SU-DHL-6 (cell line): ENCODE measurements at regions not wholly inside any gene's neighbourhood (a gene's known extent, or its start where the extent isn't known, plus 50 kb on each side); places are given as distances from the start of the nearest gene placed in this dataset.

Experiments
- H2AFZ ChIP-seq: fragments of 200-600 bp; sonication (generic); 2 replicates; pipeline ENCODE4 v1.6.1; 2014; ENCODE audit warnings: low read depth, mild to moderate bottlenecking, moderate library complexity, mixed read lengths, antibody characterized with exemption, low read length; ENCODE audit not compliant: severe bottlenecking
- H3F3A ChIP-seq: fragments of 200-600 bp; shearing (Covaris generic); 2 replicates; pipeline ENCODE4 v1.6.0; 2016; ENCODE audit warnings: antibody characterized with exemption, mild to moderate bottlenecking; ENCODE audit not compliant: insufficient read depth
- H3K27ac ChIP-seq: fragments of 200-600 bp; sonication (generic); 2 replicates; pipeline ENCODE4 v1.5.1; 2016; ENCODE audit warnings: low read depth, mild to moderate bottlenecking, low read length, moderate library complexity, mixed read lengths
- H3K27me3 ChIP-seq: fragments of 200-600 bp; sonication (generic), shearing (Covaris generic); 2 replicates; pipeline ENCODE4 v1.6.0; 2014; ENCODE audit warnings: mild to moderate bottlenecking, low read length
- H3K36me3 ChIP-seq: fragments of 200-600 bp; sonication (generic); 2 replicates; pipeline ENCODE4 v1.6.1; 2014; ENCODE audit warnings: mild to moderate bottlenecking, low read length, mixed read lengths
- H3K4me2 ChIP-seq: fragments of 300-600, 200-600 bp; shearing (Covaris generic), sonication (generic); 2 replicates; pipeline ENCODE4 v1.6.0; 2014; ENCODE audit warnings: low read length, low read depth, mild to moderate bottlenecking; ENCODE audit not compliant: poor library complexity, severe bottlenecking
- H3K4me3 ChIP-seq: fragments of 200-600 bp; sonication (generic); 2 replicates; pipeline ENCODE4 v1.5.1; 2014; ENCODE audit warnings: antibody characterized with exemption, low read length, mild to moderate bottlenecking, mixed read lengths; ENCODE audit not compliant: insufficient read depth, poor library complexity, severe bottlenecking
- H3K79me2 ChIP-seq: fragments of 200-600 bp; sonication (generic); 2 replicates; pipeline ENCODE4 v1.6.1; 2014; ENCODE audit warnings: mild to moderate bottlenecking, low read length, moderate library complexity; ENCODE audit not compliant: insufficient read depth
- H3K9ac ChIP-seq: fragments of 200-600 bp; sonication (generic); 2 replicates; pipeline ENCODE4 v1.7.0; 2014; ENCODE audit warnings: mild to moderate bottlenecking, low read length
- H3K9me2 ChIP-seq: fragments of 200-600 bp; sonication (generic); replicated peaks from 2 replicates; pipeline ENCODE4 v1.6.1; 2014; ENCODE audit warnings: low read length; ENCODE audit not compliant: insufficient read depth
- H3K9me3 ChIP-seq: fragments of 200-600 bp; sonication (generic); 2 replicates; pipeline ENCODE4 v1.6.1; 2014; ENCODE audit warnings: low read length, mixed read lengths; ENCODE audit not compliant: insufficient read depth
- H4K20me1 ChIP-seq: fragments of 200-600 bp; sonication (generic); 2 replicates; pipeline ENCODE4 v1.6.1; 2014; ENCODE audit warnings: low read depth, mild to moderate bottlenecking, antibody characterized with exemption, low read length, moderate library complexity, mixed read lengths
- EZH2phosphoT487 ChIP-seq: fragments of 200-600 bp; sonication (generic), shearing (Covaris generic); conservative IDR thresholded peaks from 2 replicates; pipeline ENCODE4 v1.6.1; 2018; ENCODE audit warnings: mild to moderate bottlenecking, antibody characterized with exemption, low read length, moderate library complexity, mixed read lengths
- TF ChIP-seq, protein P1 (sequence below): fragments of 200-600 bp; sonication (generic); IDR thresholded peaks from one replicate; pipeline ENCODE4 v1.5.1; 2017; ENCODE audit warnings: antibody characterized with exemption, mild to moderate bottlenecking, low read length, moderate library complexity; ENCODE audit not compliant: insufficient read depth, poor library complexity, severe bottlenecking

DNA sequence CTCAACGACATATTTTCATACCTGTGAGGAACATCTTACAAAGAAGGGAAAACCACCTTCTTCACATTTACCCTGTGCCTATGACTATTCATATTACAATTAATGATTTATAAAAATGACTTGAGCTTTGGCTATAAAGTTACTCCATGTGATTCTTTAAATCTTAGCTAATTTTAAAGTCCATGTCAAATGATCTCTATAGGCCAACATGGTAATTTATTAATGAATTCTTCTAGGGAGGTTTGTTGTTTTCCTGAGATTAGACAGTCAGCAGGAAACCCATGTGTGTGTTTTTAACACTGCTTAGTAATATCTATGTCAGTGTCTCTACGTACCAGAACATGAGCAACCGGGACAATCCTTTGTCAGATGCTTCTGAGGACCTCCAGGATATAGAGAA, 307.3 kb downstream of the IPMK start:
- no peaks in the 10 kb centered on the region for H3K79me2 ChIP-seq
- no peaks in the 10 kb centered on the region for H3K36me3 ChIP-seq
- no peaks in the 10 kb centered on the region for H3K27me3 ChIP-seq
- no peak overlapping the region for H3K27ac ChIP-seq
- H3K4me2 ChIP-seq, result no peak overlapping the region
- no peaks in the 10 kb centered on the region for H3K9me2 ChIP-seq
- no peak for TF ChIP-seq EZH2phosphoT487
- TF ChIP-seq, protein P1, sequence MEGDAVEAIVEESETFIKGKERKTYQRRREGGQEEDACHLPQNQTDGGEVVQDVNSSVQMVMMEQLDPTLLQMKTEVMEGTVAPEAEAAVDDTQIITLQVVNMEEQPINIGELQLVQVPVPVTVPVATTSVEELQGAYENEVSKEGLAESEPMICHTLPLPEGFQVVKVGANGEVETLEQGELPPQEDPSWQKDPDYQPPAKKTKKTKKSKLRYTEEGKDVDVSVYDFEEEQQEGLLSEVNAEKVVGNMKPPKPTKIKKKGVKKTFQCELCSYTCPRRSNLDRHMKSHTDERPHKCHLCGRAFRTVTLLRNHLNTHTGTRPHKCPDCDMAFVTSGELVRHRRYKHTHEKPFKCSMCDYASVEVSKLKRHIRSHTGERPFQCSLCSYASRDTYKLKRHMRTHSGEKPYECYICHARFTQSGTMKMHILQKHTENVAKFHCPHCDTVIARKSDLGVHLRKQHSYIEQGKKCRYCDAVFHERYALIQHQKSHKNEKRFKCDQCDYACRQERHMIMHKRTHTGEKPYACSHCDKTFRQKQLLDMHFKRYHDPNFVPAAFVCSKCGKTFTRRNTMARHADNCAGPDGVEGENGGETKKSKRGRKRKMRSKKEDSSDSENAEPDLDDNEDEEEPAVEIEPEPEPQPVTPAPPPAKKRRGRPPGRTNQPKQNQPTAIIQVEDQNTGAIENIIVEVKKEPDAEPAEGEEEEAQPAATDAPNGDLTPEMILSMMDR, result no peak
- no peak overlapping the region for H3K4me3 ChIP-seq
- H3K9me3 ChIP-seq, result no peaks in the 10 kb centered on the region
- H2AFZ ChIP-seq, result no peak overlapping the region
- H3F3A ChIP-seq, result no peaks in the 10 kb centered on the region
- H3K9ac ChIP-seq, result no peak overlapping the region
- H4K20me1 ChIP-seq, result no peaks in the 10 kb centered on the region

DNA sequence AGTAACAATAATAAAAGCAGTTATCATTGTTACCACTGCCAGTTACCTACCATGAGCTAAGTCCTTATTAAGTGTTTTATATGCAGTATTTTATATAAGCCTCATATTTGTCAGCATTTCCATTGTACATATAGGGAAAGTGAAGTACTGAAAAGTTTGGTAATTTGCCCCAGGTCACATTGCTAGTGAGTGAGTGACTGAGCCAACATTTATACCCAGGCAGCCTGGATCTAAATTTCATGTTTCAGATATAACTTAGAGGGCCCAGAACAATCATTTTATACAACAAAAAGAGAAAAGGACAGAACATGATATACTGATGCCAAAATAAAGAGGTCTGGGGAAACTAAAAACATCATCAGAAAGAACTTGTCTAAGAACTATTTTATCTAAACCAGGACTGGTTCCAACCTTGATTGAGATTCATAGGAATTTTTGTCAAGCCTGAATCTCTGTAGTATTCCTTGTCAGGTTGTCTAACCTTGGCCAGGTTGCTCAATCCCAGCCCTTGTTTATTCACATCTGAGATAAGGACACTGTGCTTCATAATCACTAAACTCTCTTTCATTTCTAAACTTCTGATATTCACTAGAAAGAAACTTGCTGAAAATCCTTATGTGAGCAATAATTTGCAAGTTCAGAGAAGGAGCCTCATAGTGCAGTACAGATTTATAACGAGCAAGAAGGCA, 308.2 kb downstream of the IPMK start:
- no peak overlapping the region for H2AFZ ChIP-seq
- no peaks in the 10 kb centered on the region for H3K79me2 ChIP-seq
- no peaks in the 10 kb centered on the region for H3K36me3 ChIP-seq
- no peaks in the 10 kb centered on the region for H3K9me3 ChIP-seq
- no peak overlapping the region for H3K9ac ChIP-seq
- H3K4me2 ChIP-seq, result no peak overlapping the region
- no peaks in the 10 kb centered on the region for H3K27me3 ChIP-seq
- no peaks in the 10 kb centered on the region for H3K9me2 ChIP-seq
- no peak overlapping the region for H3K27ac ChIP-seq
- TF ChIP-seq EZH2phosphoT487, result no peak
- TF ChIP-seq, protein P1, result no peak
- no peaks in the 10 kb centered on the region for H3F3A ChIP-seq
- H3K4me3 ChIP-seq, result no peak overlapping the region
- H4K20me1 ChIP-seq, result no peaks in the 10 kb centered on the region

DNA sequence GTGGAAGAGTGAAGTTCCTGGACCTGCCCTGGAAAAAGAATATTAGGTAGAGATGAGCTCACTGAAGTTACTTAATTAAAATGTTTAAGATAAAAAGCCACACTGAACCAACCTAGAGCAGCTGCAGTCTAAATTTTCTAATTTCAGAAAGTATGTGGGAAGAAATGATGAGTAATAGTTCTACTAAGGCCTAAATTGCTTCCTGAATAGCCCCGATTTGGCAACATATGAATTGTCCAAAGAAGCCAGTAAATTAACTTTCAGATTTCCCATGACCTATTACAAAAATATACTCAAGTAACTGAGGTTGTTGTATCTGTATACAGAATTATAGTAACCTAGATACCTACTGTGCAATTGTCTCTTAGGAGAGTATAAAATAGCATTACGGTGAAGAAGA, 312.6 kb downstream of the IPMK start:
- Histone ChIP-seq H3K36me3 (no peaks in the 10 kb centered on the region), H4K20me1 (no peaks in the 10 kb centered on the region), H3K9ac (no peak overlapping the region), H3K9me2 (no peaks in the 10 kb centered on the region), H3K9me3 (no peaks in the 10 kb centered on the region), H3K27ac (no peak overlapping the region), H2AFZ (no peak overlapping the region), H3K4me3 (no peak overlapping the region), H3F3A (no peaks in the 10 kb centered on the region), H3K27me3 (no peaks in the 10 kb centered on the region), H3K79me2 (no peaks in the 10 kb centered on the region), H3K4me2 (no peak overlapping the region)
- TF ChIP-seq, protein P1, result no peak
- no peak for TF ChIP-seq EZH2phosphoT487
